ENCODE measurements at regions not wholly inside any gene's neighbourhood (a gene's known extent, or its start where the extent isn't known, plus 50 kb on each side); places are given as distances from the start of the nearest gene placed in this dataset.
"Not testable (repeated sequence)": the region's sequence is repeated elsewhere in the genome, so short reads cannot be mapped to it uniquely, and the experiment has no call there.

GRCh38 chr14:85852906-85853305, 323.0 kb downstream of the FLRT2 start (continued):
- TF ChIP-seq ZNF462 (CRISPR knock-in tag; IDR thresholded peaks at IDR 0.05) (no peak), POLR2AphosphoS5 (IDR thresholded peaks at IDR 0.05; ENCODE audit: low read depth) (no peak), JUNB (IDR thresholded peaks at IDR 0.05; ENCODE audit: unreplicated experiment) (no peak), CREB1 (CRISPR knock-in tag; IDR thresholded peaks at IDR 0.05; ENCODE audit: low read depth) (no peak), ZNF114 (CRISPR knock-in tag; IDR thresholded peaks at IDR 0.05) (no peak), EZH2phosphoT487 (IDR thresholded peaks at IDR 0.05; ENCODE audit: unreplicated experiment) (no peak), ETS1 (IDR thresholded peaks at IDR 0.05) (no peak), STAT1 (IDR thresholded peaks at IDR 0.05; ENCODE audit: unreplicated experiment) (no peak)

- not testable (repeated sequence) for H3K27ac Mint-ChIP-seq; H4K20me1 ChIP-seq (replicated peaks; ENCODE audit: insufficient read depth); ATAC-seq; H3F3A ChIP-seq (replicated peaks; ENCODE audit: low read depth); H3K9me2 ChIP-seq (ENCODE audit: insufficient read depth); H3K4me3 ChIP-seq; H3K36me3 ChIP-seq (ENCODE audit: insufficient read depth); H3K9me3 Mint-ChIP-seq; H3K27me3 ChIP-seq (ENCODE audit: insufficient read depth); H2AFZ ChIP-seq; H3K4me1 Mint-ChIP-seq; H3K79me2 ChIP-seq (replicated peaks; ENCODE audit: insufficient read depth); H3K27ac ChIP-seq (ENCODE audit: low read depth); DNase-seq (ENCODE audit: low spot score); H3K36me3 Mint-ChIP-seq (ENCODE audit: low read depth); H3K4me2 ChIP-seq; H3K4me1 ChIP-seq (ENCODE audit: insufficient read depth); H3K4me3 Mint-ChIP-seq; H3K27me3 Mint-ChIP-seq (ENCODE audit: insufficient read depth, low read depth, poor library complexity)
Measured at GRCh38 chr14:85852123-85852522, 322.2 kb downstream of the FLRT2 start.

GRCh38 chr14:85830549-85830948, 300.6 kb downstream of the FLRT2 start:
- H3K4me1 ChIP-seq (ENCODE audit: insufficient read depth); H3K36me3 Mint-ChIP-seq (ENCODE audit: low read depth); H3K4me1 Mint-ChIP-seq; H4K20me1 ChIP-seq (replicated peaks; ENCODE audit: insufficient read depth); H3K27me3 Mint-ChIP-seq (ENCODE audit: insufficient read depth, low read depth, poor library complexity); H3K27me3 ChIP-seq (ENCODE audit: insufficient read depth); H3K27ac ChIP-seq (ENCODE audit: low read depth); H3F3A ChIP-seq (replicated peaks; ENCODE audit: low read depth); ATAC-seq; H3K4me3 Mint-ChIP-seq; H3K9me3 Mint-ChIP-seq; H3K27ac Mint-ChIP-seq; H2AFZ ChIP-seq; H3K36me3 ChIP-seq (ENCODE audit: insufficient read depth); H3K4me2 ChIP-seq; H3K4me3 ChIP-seq; H3K9me2 ChIP-seq (ENCODE audit: insufficient read depth); H3K79me2 ChIP-seq (replicated peaks; ENCODE audit: insufficient read depth); DNase-seq (ENCODE audit: low spot score): not testable (repeated sequence)

GRCh38 chr14:85829601-85830000, 299.7 kb downstream of the FLRT2 start:
- not testable (repeated sequence) for H3K36me3 Mint-ChIP-seq (ENCODE audit: low read depth); H3K36me3 ChIP-seq (ENCODE audit: insufficient read depth); H3K4me3 ChIP-seq; ATAC-seq; H3K4me3 Mint-ChIP-seq; H3K4me1 Mint-ChIP-seq; H3K4me2 ChIP-seq; H3K79me2 ChIP-seq (replicated peaks; ENCODE audit: insufficient read depth); H3K27ac ChIP-seq (ENCODE audit: low read depth); H4K20me1 ChIP-seq (replicated peaks; ENCODE audit: insufficient read depth); H3K27ac Mint-ChIP-seq; H3K9me2 ChIP-seq (ENCODE audit: insufficient read depth); H3K27me3 ChIP-seq (ENCODE audit: insufficient read depth); H3F3A ChIP-seq (replicated peaks; ENCODE audit: low read depth); DNase-seq (ENCODE audit: low spot score); H2AFZ ChIP-seq; H3K9me3 Mint-ChIP-seq; H3K4me1 ChIP-seq (ENCODE audit: insufficient read depth); H3K27me3 Mint-ChIP-seq (ENCODE audit: insufficient read depth, low read depth, poor library complexity)

All from GM23338 (cell line).